Ascending aorta (tissue), 2 donors: ENCODE measurements at regions not wholly inside any gene's neighbourhood (a gene's known extent, or its start where the extent isn't known, plus 50 kb on each side); places are given as distances from the start of the nearest gene placed in this dataset.

ENCODE experiments used
- DNase-seq, 2 donors: peaks; one replicate each; pipeline ENCODE4 v3.0.0-alpha.2; 2019; ENCODE audit warnings: low spot score in 2 of 2
- H3K27ac ChIP-seq, 2 donors: fragments of 200-600 bp; sonication (generic); one replicate each; pipeline ENCODE4 v1.5.1; 2016 to 2017; ENCODE audit warnings: mild to moderate bottlenecking in 1 of 2
- H3K27me3 ChIP-seq: fragments of 200-600 bp; sonication (generic); one replicate; pipeline ENCODE4 v1.5.1; 2017
- H3K36me3 ChIP-seq, 2 donors: fragments of 200-600 bp; sonication (generic); one replicate each; pipeline ENCODE4 v1.5.1; 2016
- H3K4me1 ChIP-seq, 2 donors: fragments of 200-600 bp; sonication (generic); one replicate each; pipeline ENCODE4 v1.5.1; 2016 to 2017; ENCODE audit warnings: mild to moderate bottlenecking in 1 of 2
- H3K4me3 ChIP-seq, 2 donors: fragments of 200-600 bp; sonication (generic); one replicate each; pipeline ENCODE4 v1.5.1; 2016 to 2017; ENCODE audit warnings: mild to moderate bottlenecking in 1 of 2
- H3K9me3 ChIP-seq, 2 donors: fragments of 200-600 bp; sonication (generic); one replicate each; pipeline ENCODE4 v1.5.1; 2016
- CTCF ChIP-seq, 3 experiments: fragments of 200-600 bp in 2 of 3; fragments of 450-650 bp in 1 of 3; sonication (generic) in 2 of 3; IDR thresholded peaks; one replicate each; pipeline ENCODE4 v1.5.1; 2016 to 2019; ENCODE audit warnings: antibody characterized with exemption in 3 of 3, mild to moderate bottlenecking in 1 of 3, moderate library complexity in 1 of 3
- intact Hi-C: fragments of 100-400 bp; cut with DNase I; formaldehyde crosslinking; loops from one replicate; pipeline ENCODE4 v1.15.1; 2023

DNA sequence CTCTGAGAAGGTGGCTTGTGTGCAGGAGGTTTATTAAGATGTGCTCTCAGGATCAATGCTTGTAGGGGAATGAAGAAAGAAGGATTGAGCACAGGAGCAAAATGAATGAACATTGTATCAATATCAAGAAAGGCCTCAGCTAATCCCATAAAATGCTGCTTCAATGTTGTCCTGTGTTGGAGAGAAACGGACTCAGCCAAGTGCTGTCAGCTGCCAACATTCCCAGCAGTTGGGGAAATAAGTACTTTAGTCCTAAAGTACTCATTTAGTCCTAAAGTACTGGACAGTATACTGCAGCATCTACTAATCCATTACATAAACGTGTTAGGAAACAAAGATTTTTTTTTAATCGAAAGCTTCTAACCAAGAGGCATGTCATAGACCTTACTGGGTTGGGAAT lies 255.9 kb downstream of the SEC23A start:
- Histone ChIP-seq H3K27ac (no peak overlapping the region), H3K9me3 (no peaks in the 10 kb centered on the region), H3K36me3 (no peaks in the 10 kb centered on the region), H3K4me1 (no peaks in the 10 kb centered on the region), H3K27me3 (no peaks in the 10 kb centered on the region), H3K4me3 (no peak overlapping the region)
- no peak for DNase-seq
- no peak for TF ChIP-seq CTCF (IDR thresholded peaks at IDR 0.05)
- intact Hi-C loops: no loop called here

DNA sequence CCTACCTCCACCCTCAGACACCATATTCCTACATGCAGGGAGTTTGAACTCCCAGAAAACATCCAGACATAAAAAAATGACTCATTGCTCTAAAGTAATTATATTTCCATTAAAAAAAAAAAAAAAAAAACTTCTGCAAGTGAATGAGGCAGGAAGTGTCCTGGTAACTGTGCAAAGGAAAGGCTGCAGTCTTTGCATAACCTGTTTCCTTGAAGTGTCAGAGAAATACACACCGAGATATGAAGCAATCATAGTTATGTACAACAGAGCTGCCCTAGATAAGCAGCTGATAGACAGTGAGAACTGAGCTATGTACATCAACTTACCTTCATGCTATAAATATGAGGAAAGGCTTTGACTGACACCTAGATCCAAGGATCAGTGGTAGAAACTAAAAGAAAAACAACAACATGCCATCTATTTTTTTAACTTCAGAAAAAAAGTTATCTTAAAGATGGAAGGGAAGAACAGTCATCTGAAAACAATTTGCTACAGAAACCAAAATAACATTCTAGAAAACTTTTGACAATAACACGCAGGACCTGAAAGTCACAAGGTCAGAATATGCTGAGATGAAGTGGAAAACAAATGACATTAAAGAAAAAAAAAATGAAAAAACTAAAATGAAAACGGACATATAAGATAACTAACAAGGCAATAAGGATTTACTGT lies 263.2 kb downstream of the SEC23A start:
- H3K36me3 ChIP-seq: no peaks in the 10 kb centered on the region
- intact Hi-C loops: no loop called here
- TF ChIP-seq CTCF (IDR thresholded peaks at IDR 0.05): no peak

DNA sequence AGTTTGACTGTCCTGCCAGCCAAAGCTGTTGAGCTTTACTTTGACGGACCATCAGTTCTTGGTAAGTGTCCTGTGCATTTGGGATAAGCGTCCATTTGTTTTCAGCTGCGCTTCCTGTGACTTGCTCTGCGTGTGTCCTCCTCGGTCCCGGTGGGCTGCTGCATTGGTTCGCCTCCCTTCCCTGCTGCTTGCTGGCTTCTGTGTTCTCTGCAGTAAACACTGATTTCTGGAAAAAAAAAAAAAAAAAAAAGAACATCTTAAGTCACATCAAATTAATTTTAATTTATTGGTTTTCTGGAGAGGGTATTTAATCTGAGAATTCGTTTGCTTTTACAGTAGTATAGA lies 264.1 kb downstream of the SEC23A start:
- no peaks in the 10 kb centered on the region for H3K27me3 ChIP-seq
- H3K4me1 ChIP-seq: peaks cover 0 to 2% of the 10 kb centered on the region in 2 donors
- DNase-seq: no peak
- H3K4me3 ChIP-seq: no peak overlapping the region
- no peak for TF ChIP-seq CTCF (IDR thresholded peaks at IDR 0.05)
- H3K27ac ChIP-seq: no peak overlapping the region
- intact Hi-C loops: no loop called here
- no peaks in the 10 kb centered on the region for H3K9me3 ChIP-seq
- H3K36me3 ChIP-seq: no peaks in the 10 kb centered on the region

More for the DNA sequence above, 263.2 kb downstream of the SEC23A start:
- H3K9me3 ChIP-seq: no peaks in the 10 kb centered on the region
- no peak overlapping the region for H3K4me3 ChIP-seq
- H3K27me3 ChIP-seq: no peaks in the 10 kb centered on the region
- H3K27ac ChIP-seq: no peak overlapping the region
- DNase-seq: no peak
- H3K4me1 ChIP-seq: peaks cover 0 to 2% of the 10 kb centered on the region in 2 donors

DNA sequence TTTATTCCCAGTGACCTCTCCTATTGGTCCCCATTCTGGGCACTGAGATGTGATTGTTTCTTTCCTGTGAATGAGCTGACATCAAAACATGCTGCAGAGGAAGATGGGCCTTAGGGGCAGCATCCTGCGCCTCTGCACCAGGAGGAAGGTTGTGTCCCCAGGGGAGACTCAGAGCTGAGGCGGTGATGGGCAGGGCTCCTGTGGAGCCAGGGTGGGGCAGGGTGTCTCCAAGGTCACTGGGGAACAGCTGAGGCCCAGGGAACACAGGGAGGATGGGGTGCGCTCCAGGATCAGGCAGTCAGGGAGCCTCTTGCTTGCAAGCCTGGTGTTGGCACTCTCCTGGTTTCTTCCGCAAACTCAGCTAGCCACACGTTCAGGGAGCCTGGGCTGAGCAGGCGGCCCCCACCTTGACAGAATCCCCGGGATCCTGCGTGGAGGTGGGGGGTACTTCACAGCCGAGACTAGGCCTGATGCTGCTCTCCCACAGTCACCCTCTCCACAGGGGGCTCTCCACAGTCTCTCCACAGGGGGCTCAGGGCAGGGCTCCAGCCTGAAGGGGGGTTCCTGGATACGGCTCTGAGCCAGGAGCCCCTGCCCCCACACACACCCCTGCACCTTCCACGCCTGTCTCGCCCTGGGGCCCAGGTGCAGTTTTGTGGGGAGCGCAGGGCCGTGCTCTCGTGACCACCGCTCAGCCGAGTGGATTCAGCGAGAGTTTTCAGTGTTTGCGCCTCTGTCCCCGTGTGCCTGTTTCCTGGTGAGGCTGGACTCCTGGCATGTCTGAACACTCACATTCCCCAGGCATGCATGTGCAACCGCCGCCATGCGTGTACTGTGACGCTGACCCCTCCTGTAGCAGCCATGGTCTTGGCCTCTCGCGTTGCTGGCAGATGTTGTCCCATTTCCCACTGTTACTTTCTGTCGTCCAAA lies 264.7 kb downstream of the SEC23A start:
- intact Hi-C loops: no loop called here
- no peak for TF ChIP-seq CTCF (IDR thresholded peaks at IDR 0.05)
- no peak for DNase-seq
- peaks cover 0 to 2% of the 10 kb centered on the region in 2 donors for H3K4me1 ChIP-seq
- H3K9me3 ChIP-seq: no peaks in the 10 kb centered on the region
- no peak overlapping the region for H3K27ac ChIP-seq
- H3K36me3 ChIP-seq: no peaks in the 10 kb centered on the region
- no peak overlapping the region for H3K4me3 ChIP-seq
- H3K27me3 ChIP-seq: no peaks in the 10 kb centered on the region

DNA sequence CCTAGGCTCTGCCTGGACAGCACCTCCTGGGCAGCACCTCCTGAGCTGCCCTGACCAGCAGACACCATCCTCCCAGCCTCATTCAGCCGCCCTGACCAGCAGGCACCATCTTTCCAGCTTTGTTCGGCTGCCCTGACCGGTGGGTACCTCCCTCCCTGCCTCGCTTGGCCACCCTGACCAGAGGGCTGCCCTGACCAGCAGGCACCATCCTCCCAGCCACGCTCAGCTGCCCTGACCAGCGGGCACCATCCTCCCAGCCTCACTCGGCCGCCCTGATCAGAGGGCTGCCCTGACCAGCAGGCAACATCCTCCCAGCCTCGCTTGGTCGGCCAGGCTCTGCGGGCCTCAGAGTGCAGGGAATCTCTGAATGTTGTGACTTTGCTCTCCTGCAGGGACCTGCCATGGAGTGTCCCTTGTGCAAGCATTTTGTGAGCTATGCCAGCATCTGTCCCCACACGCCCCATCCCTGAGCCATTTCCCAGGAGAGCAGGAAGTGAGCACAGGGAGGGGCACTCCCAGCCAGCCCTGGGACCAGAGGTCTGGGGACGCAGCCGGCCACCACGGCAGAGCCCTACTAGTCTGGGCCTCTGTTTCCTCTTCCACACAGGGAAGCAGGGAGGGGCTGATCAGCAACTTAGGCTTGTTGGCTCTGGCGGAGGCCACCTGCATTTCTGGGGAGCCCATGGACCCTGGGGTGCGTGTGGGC lies 265.5 kb downstream of the SEC23A start:
- Histone ChIP-seq H3K36me3 (no peaks in the 10 kb centered on the region), H3K27me3 (no peaks in the 10 kb centered on the region), H3K4me3 (no peak overlapping the region), H3K4me1 (peaks cover 0 to 2% of the 10 kb centered on the region in 2 donors), H3K9me3 (no peaks in the 10 kb centered on the region), H3K27ac (no peak overlapping the region)
- DNase-seq: no peak
- TF ChIP-seq CTCF (IDR thresholded peaks at IDR 0.05): no peak
- intact Hi-C loops: no loop called here
